T-helper 17 cell (primary cell): ENCODE measurements at regions not wholly inside any gene's neighbourhood (a gene's known extent, or its start where the extent isn't known, plus 50 kb on each side); places are given as distances from the start of the nearest gene placed in this dataset.

ENCODE experiments used
- ATAC-seq: fragments of 150-1000 bp; cut with Tn5 transposase; 2 replicates; pipeline ENCODE4 v1.10.0; 2021; ENCODE audit warnings: mild to moderate bottlenecking, moderate library complexity
- DNase-seq, 3 donors: peaks; one replicate each; pipeline versions ENCODE4 v3.0.0 to v3.0.0-alpha.2; 2020 to 2021
- H3K9me3 ChIP-seq: one replicate; pipeline ENCODE4 v1.7.0; 2013; ENCODE audit warnings: low read length, mild to moderate bottlenecking; ENCODE audit not compliant: control insufficient read depth, poor library complexity, severe bottlenecking
- H3K27ac Mint-ChIP-seq: one replicate; pipeline ENCODE4 v1.8.0; 2022; ENCODE audit warnings: mild to moderate bottlenecking, moderate library complexity, mixed read lengths
- H3K27me3 Mint-ChIP-seq: one replicate; pipeline ENCODE4 v1.8.0; 2022; ENCODE audit warnings: mixed read lengths
- H3K36me3 Mint-ChIP-seq: one replicate; pipeline ENCODE4 v1.8.0; 2022; ENCODE audit warnings: low read depth, mixed read lengths
- H3K4me1 Mint-ChIP-seq: one replicate; pipeline ENCODE4 v1.8.0; 2022; ENCODE audit warnings: mild to moderate bottlenecking, mixed read lengths
- H3K4me3 Mint-ChIP-seq: one replicate; pipeline ENCODE4 v1.8.0; 2022; ENCODE audit warnings: mild to moderate bottlenecking, moderate library complexity, mixed read lengths

- H3K4me3 Mint-ChIP-seq: no peak overlapping the region
- DNase-seq: no peak
- peaks cover 3% of the 10 kb centered on the region for H3K9me3 ChIP-seq
- H3K36me3 Mint-ChIP-seq: no peaks in the 10 kb centered on the region
- H3K4me1 Mint-ChIP-seq: no peaks in the 10 kb centered on the region
- H3K27ac Mint-ChIP-seq: no peak overlapping the region
- no peak for ATAC-seq
- H3K27me3 Mint-ChIP-seq: no peaks in the 10 kb centered on the region
Observed at GRCh38 chr18:29494371-29494770, 1317.4 kb upstream of the CDH2 start.

- no peaks in the 10 kb centered on the region for H3K9me3 ChIP-seq
- H3K4me1 Mint-ChIP-seq: no peaks in the 10 kb centered on the region
- no peaks in the 10 kb centered on the region for H3K27me3 Mint-ChIP-seq
- no peak overlapping the region for H3K4me3 Mint-ChIP-seq
- ATAC-seq (no peak), DNase-seq (no peak)
- no peaks in the 10 kb centered on the region for H3K36me3 Mint-ChIP-seq
- H3K27ac Mint-ChIP-seq: no peak overlapping the region
Observed at GRCh38 chr18:29491907-29492306, 1315.0 kb upstream of the CDH2 start.

GRCh38 chr18:29488617-29489016 lies 1311.7 kb upstream of the CDH2 start:
- no peak for DNase-seq
- H3K9me3 ChIP-seq: no peaks in the 10 kb centered on the region
- Mint-ChIP-seq H3K4me3 (no peak overlapping the region), H3K4me1 (no peaks in the 10 kb centered on the region), H3K27me3 (no peaks in the 10 kb centered on the region), H3K36me3 (no peaks in the 10 kb centered on the region), H3K27ac (no peak overlapping the region)
- no peak for ATAC-seq

GRCh38 chr18:29465526-29465925 lies 1288.6 kb upstream of the CDH2 start:
- DNase-seq (no peak), ATAC-seq (no peak)
- Mint-ChIP-seq H3K4me3 (no peak overlapping the region), H3K27ac (no peak overlapping the region), H3K27me3 (no peaks in the 10 kb centered on the region), H3K4me1 (no peaks in the 10 kb centered on the region), H3K36me3 (no peaks in the 10 kb centered on the region)
- peaks cover 5% of the 10 kb centered on the region for H3K9me3 ChIP-seq

- ATAC-seq (no peak), DNase-seq (no peak)
- H3K9me3 ChIP-seq: peaks cover 5% of the 10 kb centered on the region
- Mint-ChIP-seq H3K4me1 (no peaks in the 10 kb centered on the region), H3K4me3 (no peak overlapping the region), H3K36me3 (no peaks in the 10 kb centered on the region), H3K27ac (no peak overlapping the region), H3K27me3 (no peaks in the 10 kb centered on the region)
Observed at GRCh38 chr18:29459972-29460371, 1283.0 kb upstream of the CDH2 start.

- Mint-ChIP-seq H3K4me1 (no peaks in the 10 kb centered on the region), H3K4me3 (no peak overlapping the region), H3K36me3 (no peaks in the 10 kb centered on the region), H3K27ac (no peak overlapping the region), H3K27me3 (no peaks in the 10 kb centered on the region)
- peaks cover 5% of the 10 kb centered on the region for H3K9me3 ChIP-seq
- DNase-seq (no peak), ATAC-seq (no peak)
Observed at GRCh38 chr18:29457316-29457889, 1280.5 kb upstream of the CDH2 start.

GRCh38 chr18:29449424-29449823 lies 1272.5 kb upstream of the CDH2 start:
- no peak overlapping the region for H3K27ac Mint-ChIP-seq
- no peaks in the 10 kb centered on the region for H3K36me3 Mint-ChIP-seq
- no peaks in the 10 kb centered on the region for H3K9me3 ChIP-seq
- H3K4me3 Mint-ChIP-seq: no peak overlapping the region
- H3K27me3 Mint-ChIP-seq: no peaks in the 10 kb centered on the region
- H3K4me1 Mint-ChIP-seq: no peaks in the 10 kb centered on the region
- ATAC-seq: no peak
- no peak for DNase-seq

- Mint-ChIP-seq H3K27me3 (no peaks in the 10 kb centered on the region), H3K27ac (no peak overlapping the region), H3K4me1 (no peaks in the 10 kb centered on the region), H3K36me3 (no peaks in the 10 kb centered on the region), H3K4me3 (no peak overlapping the region)
- no peak for DNase-seq
- no peak for ATAC-seq
- H3K9me3 ChIP-seq: no peaks in the 10 kb centered on the region
Observed at GRCh38 chr18:29439398-29439797, 1262.5 kb upstream of the CDH2 start.

GRCh38 chr18:29436459-29436858 lies 1259.5 kb upstream of the CDH2 start:
- Mint-ChIP-seq H3K4me1 (no peaks in the 10 kb centered on the region), H3K4me3 (no peak overlapping the region), H3K27me3 (no peaks in the 10 kb centered on the region), H3K36me3 (no peaks in the 10 kb centered on the region), H3K27ac (no peak overlapping the region)
- no peaks in the 10 kb centered on the region for H3K9me3 ChIP-seq
- DNase-seq (no peak), ATAC-seq (no peak)

GRCh38 chr18:29434650-29435049 lies 1257.7 kb upstream of the CDH2 start:
- Mint-ChIP-seq H3K4me1 (no peaks in the 10 kb centered on the region), H3K4me3 (no peak overlapping the region), H3K27me3 (no peaks in the 10 kb centered on the region), H3K27ac (no peak overlapping the region), H3K36me3 (no peaks in the 10 kb centered on the region)
- DNase-seq (no peak), ATAC-seq (no peak)
- H3K9me3 ChIP-seq: no peaks in the 10 kb centered on the region

GRCh38 chr18:29430416-29430815 lies 1253.5 kb upstream of the CDH2 start:
- no peak for ATAC-seq
- Mint-ChIP-seq H3K4me1 (no peaks in the 10 kb centered on the region), H3K36me3 (no peaks in the 10 kb centered on the region), H3K4me3 (no peak overlapping the region), H3K27me3 (no peaks in the 10 kb centered on the region), H3K27ac (no peak overlapping the region)
- DNase-seq: no peak
- H3K9me3 ChIP-seq: no peaks in the 10 kb centered on the region

- H3K27ac Mint-ChIP-seq: no peak overlapping the region
- no peak for DNase-seq
- ATAC-seq: no peak
- no peaks in the 10 kb centered on the region for H3K36me3 Mint-ChIP-seq
- no peak overlapping the region for H3K4me3 Mint-ChIP-seq
- H3K4me1 Mint-ChIP-seq: no peaks in the 10 kb centered on the region
- H3K27me3 Mint-ChIP-seq: no peaks in the 10 kb centered on the region
- H3K9me3 ChIP-seq: peaks cover 7% of the 10 kb centered on the region
Observed at GRCh38 chr18:29418136-29418535, 1241.2 kb upstream of the CDH2 start.

- no peak overlapping the region for H3K27ac Mint-ChIP-seq
- ATAC-seq: no peak
- no peaks in the 10 kb centered on the region for H3K4me1 Mint-ChIP-seq
- H3K27me3 Mint-ChIP-seq: no peaks in the 10 kb centered on the region
- no peak overlapping the region for H3K4me3 Mint-ChIP-seq
- H3K9me3 ChIP-seq: no peaks in the 10 kb centered on the region
- no peaks in the 10 kb centered on the region for H3K36me3 Mint-ChIP-seq
- DNase-seq: no peak
Observed at GRCh38 chr18:29406996-29407395, 1230.1 kb upstream of the CDH2 start.

- H3K9me3 ChIP-seq: no peaks in the 10 kb centered on the region
- H3K36me3 Mint-ChIP-seq: no peaks in the 10 kb centered on the region
- no peak overlapping the region for H3K4me3 Mint-ChIP-seq
- ATAC-seq (no peak), DNase-seq (no peak)
- H3K4me1 Mint-ChIP-seq: no peaks in the 10 kb centered on the region
- H3K27me3 Mint-ChIP-seq: no peaks in the 10 kb centered on the region
- no peak overlapping the region for H3K27ac Mint-ChIP-seq
Observed at GRCh38 chr18:29397536-29397935, 1220.6 kb upstream of the CDH2 start.
